ENCODE measurements at regions not wholly inside any gene's neighbourhood (a gene's known extent, or its start where the extent isn't known, plus 50 kb on each side); places are given as distances from the start of the nearest gene placed in this dataset.
A peak's percentile ranks its signal among the peaks of the same experiment; 100 is the strongest.

- H3K27me3 ChIP-seq (ENCODE audit: control insufficient read depth, insufficient read depth, low read length) = no peaks in the 10 kb centered on the region
- no peak overlapping the region for H3K27ac ChIP-seq (ENCODE audit: low read depth, low read length)
- no peak for DNase-seq (ENCODE audit: low read depth in 4 of 6, low spot score in 6 of 6)
- H3K9me3 ChIP-seq (ENCODE audit: control insufficient read depth, insufficient read depth, low read length) = peaks cover 4% of the 10 kb centered on the region
- no peaks in the 10 kb centered on the region for H3K4me1 ChIP-seq (ENCODE audit: control insufficient read depth, insufficient read depth, low read length)
- H3K36me3 ChIP-seq (ENCODE audit: control insufficient read depth, insufficient read depth, low read length) = no peaks in the 10 kb centered on the region
- H3K4me3 ChIP-seq (ENCODE audit: low read depth, low read length) = no peak overlapping the region
Observed at GRCh38 chr20:21956591-21956990, 251.1 kb downstream of the PAX1 start.

GRCh38 chr20:21947406-21947805, 241.9 kb downstream of the PAX1 start:
- Histone ChIP-seq H3K4me3 (ENCODE audit: low read depth, low read length) (no peak overlapping the region), H3K4me1 (ENCODE audit: control insufficient read depth, insufficient read depth, low read length) (no peaks in the 10 kb centered on the region), H3K27ac (ENCODE audit: low read depth, low read length) (no peak overlapping the region), H3K36me3 (ENCODE audit: control insufficient read depth, insufficient read depth, low read length) (no peaks in the 10 kb centered on the region), H3K9me3 (ENCODE audit: control insufficient read depth, insufficient read depth, low read length) (no peaks in the 10 kb centered on the region), H3K27me3 (ENCODE audit: control insufficient read depth, insufficient read depth, low read length) (no peaks in the 10 kb centered on the region)
- no CpG with 5 or more reads among the region's 2 CpGs for WGBS (ENCODE audit: insufficient coverage)
- no peak for DNase-seq (ENCODE audit: low read depth in 4 of 6, low spot score in 6 of 6)

GRCh38 chr20:21944227-21944626, 238.8 kb downstream of the PAX1 start:
- no peak overlapping the region for H3K27ac ChIP-seq (ENCODE audit: low read depth, low read length)
- H3K27me3 ChIP-seq (ENCODE audit: control insufficient read depth, insufficient read depth, low read length) = no peaks in the 10 kb centered on the region
- DNase-seq (ENCODE audit: low read depth in 4 of 6, low spot score in 6 of 6) = no peak
- WGBS (ENCODE audit: insufficient coverage) = 80% methylated on average over 1 of the region's 5 CpGs
- no peak overlapping the region for H3K4me3 ChIP-seq (ENCODE audit: low read depth, low read length)
- H3K9me3 ChIP-seq (ENCODE audit: control insufficient read depth, insufficient read depth, low read length) = no peaks in the 10 kb centered on the region
- no peaks in the 10 kb centered on the region for H3K36me3 ChIP-seq (ENCODE audit: control insufficient read depth, insufficient read depth, low read length)
- no peaks in the 10 kb centered on the region for H3K4me1 ChIP-seq (ENCODE audit: control insufficient read depth, insufficient read depth, low read length)

GRCh38 chr20:21941941-21942805, 236.7 kb downstream of the PAX1 start:
- Histone ChIP-seq H3K27ac (ENCODE audit: low read depth, low read length) (no peak overlapping the region), H3K36me3 (ENCODE audit: control insufficient read depth, insufficient read depth, low read length) (no peaks in the 10 kb centered on the region), H3K4me3 (ENCODE audit: low read depth, low read length) (no peak overlapping the region), H3K9me3 (ENCODE audit: control insufficient read depth, insufficient read depth, low read length) (no peaks in the 10 kb centered on the region), H3K4me1 (ENCODE audit: control insufficient read depth, insufficient read depth, low read length) (no peaks in the 10 kb centered on the region), H3K27me3 (ENCODE audit: control insufficient read depth, insufficient read depth, low read length) (no peaks in the 10 kb centered on the region)
- 92% methylated on average over 5 of the region's 8 CpGs for WGBS (ENCODE audit: insufficient coverage)
- DNase-seq (ENCODE audit: low read depth in 4 of 6, low spot score in 6 of 6) = peak in 2 of 6 donors; percentile 26 to 29

GRCh38 chr20:21936720-21937380, 231.4 kb downstream of the PAX1 start:
- no peak overlapping the region for H3K27ac ChIP-seq (ENCODE audit: low read depth, low read length)
- H3K4me1 ChIP-seq (ENCODE audit: control insufficient read depth, insufficient read depth, low read length) = no peaks in the 10 kb centered on the region
- peak in 1 of 6 donors; percentile 49 for DNase-seq (ENCODE audit: low read depth in 4 of 6, low spot score in 6 of 6)
- H3K4me3 ChIP-seq (ENCODE audit: low read depth, low read length) = no peak overlapping the region
- no peaks in the 10 kb centered on the region for H3K9me3 ChIP-seq (ENCODE audit: control insufficient read depth, insufficient read depth, low read length)
- no peaks in the 10 kb centered on the region for H3K36me3 ChIP-seq (ENCODE audit: control insufficient read depth, insufficient read depth, low read length)
- WGBS (ENCODE audit: insufficient coverage) = no CpG with 5 or more reads among the region's 3 CpGs
- no peaks in the 10 kb centered on the region for H3K27me3 ChIP-seq (ENCODE audit: control insufficient read depth, insufficient read depth, low read length)

- no peak for DNase-seq (ENCODE audit: low read depth in 4 of 6, low spot score in 6 of 6)
- whole genome bisulfite sequencing (ENCODE audit: insufficient coverage) = no CpG with 5 or more reads among the region's 4 CpGs
- Histone ChIP-seq H3K4me1 (ENCODE audit: control insufficient read depth, insufficient read depth, low read length) (no peaks in the 10 kb centered on the region), H3K4me3 (ENCODE audit: low read depth, low read length) (no peak overlapping the region), H3K27me3 (ENCODE audit: control insufficient read depth, insufficient read depth, low read length) (no peaks in the 10 kb centered on the region), H3K27ac (ENCODE audit: low read depth, low read length) (no peak overlapping the region), H3K36me3 (ENCODE audit: control insufficient read depth, insufficient read depth, low read length) (no peaks in the 10 kb centered on the region), H3K9me3 (ENCODE audit: control insufficient read depth, insufficient read depth, low read length) (no peaks in the 10 kb centered on the region)
Observed at GRCh38 chr20:21936261-21936660, 230.8 kb downstream of the PAX1 start.

- Histone ChIP-seq H3K9me3 (ENCODE audit: control insufficient read depth, insufficient read depth, low read length) (no peaks in the 10 kb centered on the region), H3K27me3 (ENCODE audit: control insufficient read depth, insufficient read depth, low read length) (no peaks in the 10 kb centered on the region), H3K27ac (ENCODE audit: low read depth, low read length) (no peak overlapping the region), H3K36me3 (ENCODE audit: control insufficient read depth, insufficient read depth, low read length) (no peaks in the 10 kb centered on the region), H3K4me3 (ENCODE audit: low read depth, low read length) (no peak overlapping the region), H3K4me1 (ENCODE audit: control insufficient read depth, insufficient read depth, low read length) (no peaks in the 10 kb centered on the region)
- WGBS (ENCODE audit: insufficient coverage) = 93% methylated on average over 2 of the region's 3 CpGs
- no peak for DNase-seq (ENCODE audit: low read depth in 4 of 6, low spot score in 6 of 6)
Observed at GRCh38 chr20:21933526-21933925, 228.1 kb downstream of the PAX1 start.

GRCh38 chr20:21921251-21921650, 215.8 kb downstream of the PAX1 start:
- no peaks in the 10 kb centered on the region for H3K27me3 ChIP-seq (ENCODE audit: control insufficient read depth, insufficient read depth, low read length)
- no peak for DNase-seq (ENCODE audit: low read depth in 4 of 6, low spot score in 6 of 6)
- no peak overlapping the region for H3K4me3 ChIP-seq (ENCODE audit: low read depth, low read length)
- 100% methylated on average over 1 of the region's 5 CpGs for WGBS (ENCODE audit: insufficient coverage)
- H3K27ac ChIP-seq (ENCODE audit: low read depth, low read length) = no peak overlapping the region
- no peaks in the 10 kb centered on the region for H3K4me1 ChIP-seq (ENCODE audit: control insufficient read depth, insufficient read depth, low read length)
- H3K36me3 ChIP-seq (ENCODE audit: control insufficient read depth, insufficient read depth, low read length) = no peaks in the 10 kb centered on the region
- H3K9me3 ChIP-seq (ENCODE audit: control insufficient read depth, insufficient read depth, low read length) = no peaks in the 10 kb centered on the region

- no peak overlapping the region for H3K4me3 ChIP-seq (ENCODE audit: low read depth, low read length)
- H3K27me3 ChIP-seq (ENCODE audit: control insufficient read depth, insufficient read depth, low read length) = no peaks in the 10 kb centered on the region
- H3K9me3 ChIP-seq (ENCODE audit: control insufficient read depth, insufficient read depth, low read length) = no peaks in the 10 kb centered on the region
- DNase-seq (ENCODE audit: low read depth in 4 of 6, low spot score in 6 of 6) = no peak
- H3K36me3 ChIP-seq (ENCODE audit: control insufficient read depth, insufficient read depth, low read length) = no peaks in the 10 kb centered on the region
- WGBS (ENCODE audit: insufficient coverage) = no CpG with 5 or more reads among the region's 3 CpGs
- no peak overlapping the region for H3K27ac ChIP-seq (ENCODE audit: low read depth, low read length)
- no peaks in the 10 kb centered on the region for H3K4me1 ChIP-seq (ENCODE audit: control insufficient read depth, insufficient read depth, low read length)
Observed at GRCh38 chr20:21920211-21920610, 214.7 kb downstream of the PAX1 start.

GRCh38 chr20:21918398-21918797, 212.9 kb downstream of the PAX1 start:
- Histone ChIP-seq H3K4me3 (ENCODE audit: low read depth, low read length) (no peak overlapping the region), H3K27ac (ENCODE audit: low read depth, low read length) (no peak overlapping the region), H3K9me3 (ENCODE audit: control insufficient read depth, insufficient read depth, low read length) (no peaks in the 10 kb centered on the region), H3K4me1 (ENCODE audit: control insufficient read depth, insufficient read depth, low read length) (no peaks in the 10 kb centered on the region), H3K27me3 (ENCODE audit: control insufficient read depth, insufficient read depth, low read length) (no peaks in the 10 kb centered on the region), H3K36me3 (ENCODE audit: control insufficient read depth, insufficient read depth, low read length) (no peaks in the 10 kb centered on the region)
- DNase-seq (ENCODE audit: low read depth in 4 of 6, low spot score in 6 of 6) = no peak
- 95% methylated on average over 5 of the region's 7 CpGs for WGBS (ENCODE audit: insufficient coverage)

Data from spinal cord (tissue), 9 donors.